GM12878 (cell line): ENCODE measurements at regions not wholly inside any gene's neighbourhood (a gene's known extent, or its start where the extent isn't known, plus 50 kb on each side); places are given as distances from the start of the nearest gene placed in this dataset.

Experiments used
- ATAC-seq: fragments of 200-7000 bp; cut with Tn5 transposase; 3 replicates; pipeline ENCODE4 v1.9.1; 2020; ENCODE audit warnings: mild to moderate bottlenecking, moderate library complexity
- BruUV-seq: library from RNA; stranded (reverse); fragments of 400-500 nt; replicated peaks from 2 replicates; lab custom pipeline; 2021; lab: Mats Ljungman, UMichigan
- CTCF ChIA-PET: fragments of 300-600 bp; sonication (Branson Sonifier 250); formaldehyde crosslinking; extraction: SDS; loops from one replicate; lab custom pipeline; 2021; ENCODE audit warnings: inconsistent platforms; lab: Yijun Ruan, JAX
- POLR2A ChIA-PET: fragments of 350-600 bp; formaldehyde crosslinking; extraction: SDS; loops from one replicate; lab custom pipeline; 2021; ENCODE audit warnings: inconsistent platforms; lab: Charles Lee
- RAD21 ChIA-PET: fragments of 300-600 bp; sonication (Branson Sonifier 250); formaldehyde crosslinking; loops from one replicate; lab custom pipeline; 2023; ENCODE audit warnings: antibody characterized with exemption; ENCODE audit not compliant: unreplicated experiment; lab: Charles Lee
- SMC1A ChIA-PET: fragments of 300-600 bp; sonication (Branson Sonifier 250); formaldehyde crosslinking; loops from one replicate; lab custom pipeline; 2023; ENCODE audit not compliant: unreplicated experiment, uncharacterized antibody; lab: Charles Lee
- DNase-seq: peaks from one replicate; pipeline ENCODE4 v3.0.0-alpha.2; 2011; ENCODE audit warnings: low read depth, low spot score
- FAIRE-seq: peaks from 3 replicates; lab custom pipeline; 2011; peaks lifted over from hg19 to GRCh38; lab: Jason Lieb, UNC
- H2AFZ ChIP-seq: 2 replicates; pipeline ENCODE4 v1.6.0; 2011; ENCODE audit warnings: low read depth, low read length, control low read depth; ENCODE audit not compliant: control insufficient read depth
- H3K27ac ChIP-seq: 2 replicates; pipeline ENCODE4 v1.5.1; 2011; ENCODE audit warnings: control low read depth; ENCODE audit not compliant: control insufficient read depth, insufficient read depth
- H3K27me3 ChIP-seq, 2 experiments: replicated peaks in 1 of 2; 2 replicates each; pipeline versions ENCODE4 v1.6.0 to v1.6.1; 2011; ENCODE audit warnings: low read length in 1 of 2; ENCODE audit not compliant: control insufficient read depth in 2 of 2, insufficient read depth in 2 of 2
- H3K36me3 ChIP-seq, 2 experiments: 2 replicates each; pipeline ENCODE4 v1.5.1; 2011; ENCODE audit warnings: low read length in 1 of 2; ENCODE audit not compliant: control insufficient read depth in 2 of 2, insufficient read depth in 2 of 2
- H3K4me1 ChIP-seq: 2 replicates; pipeline ENCODE4 v1.6.1; 2011; ENCODE audit warnings: mild to moderate bottlenecking, low read length, moderate library complexity, mixed read lengths; ENCODE audit not compliant: control insufficient read depth, insufficient read depth
- H3K4me2 ChIP-seq: 2 replicates; pipeline ENCODE4 v1.6.0; 2011; ENCODE audit warnings: control low read depth; ENCODE audit not compliant: control insufficient read depth, insufficient read depth
- H3K4me3 ChIP-seq: fragments of 200-600 bp; sonication (generic); 2 replicates; pipeline ENCODE4 v1.5.1; 2016
- H3K79me2 ChIP-seq: 2 replicates; pipeline ENCODE4 v1.6.0; 2011; ENCODE audit warnings: low read length; ENCODE audit not compliant: control insufficient read depth, insufficient read depth
- H3K9ac ChIP-seq: 2 replicates; pipeline ENCODE4 v1.8.0; 2011; ENCODE audit warnings: low read length, control low read depth, mixed read lengths; ENCODE audit not compliant: control insufficient read depth, insufficient read depth
- H3K9me3 ChIP-seq: replicated peaks from 3 replicates; pipeline ENCODE4 v1.5.1; 2011; ENCODE audit warnings: mild to moderate bottlenecking, low read length; ENCODE audit not compliant: control insufficient read depth, insufficient read depth
- H4K20me1 ChIP-seq: 2 replicates; pipeline ENCODE4 v1.6.0; 2011; ENCODE audit not compliant: control insufficient read depth, insufficient read depth
- ASH2L ChIP-seq: fragments of 300-600, 200-600 bp; sonication (generic); IDR thresholded peaks from 2 replicates; pipeline ENCODE4 v1.6.1; 2017; ENCODE audit warnings: low read depth, mild to moderate bottlenecking, borderline replicate concordance
- ATF3 ChIP-seq: IDR thresholded peaks from 2 replicates; pipeline ENCODE4 v1.6.1; 2011; ENCODE audit warnings: low read depth, mild to moderate bottlenecking, low read length, moderate library complexity, borderline replicate concordance; ENCODE audit errors: extremely low read depth
- ATF7 ChIP-seq: fragments of 450-650 bp; IDR thresholded peaks from 2 replicates; pipeline ENCODE4 v1.6.1; 2016; ENCODE audit warnings: low read depth, mild to moderate bottlenecking
- BCL11A ChIP-seq: IDR thresholded peaks from 2 replicates; pipeline ENCODE4 v1.6.1; 2011; ENCODE audit warnings: low read depth, low read length
- CHD1 ChIP-seq: IDR thresholded peaks from 2 replicates; pipeline ENCODE4 v1.6.1; 2012; ENCODE audit warnings: low read depth, low read length, improper control_type of control experiment
- EED ChIP-seq: sonication (generic); IDR thresholded peaks from 2 replicates; pipeline ENCODE4 v1.6.1; 2016; ENCODE audit warnings: antibody characterized with exemption, low read depth
- ELK1 ChIP-seq: IDR thresholded peaks from 2 replicates; pipeline ENCODE4 v1.6.1; 2012; ENCODE audit warnings: low read depth, low read length, improper control_type of control experiment
- ETV6 ChIP-seq, 2 experiments: fragments of 450-650 bp in 1 of 2; IDR thresholded peaks in 1 of 2; conservative IDR thresholded peaks in 1 of 2; 2 replicates each; pipeline ENCODE4 v1.6.1; 2014; ENCODE audit warnings: antibody characterized with exemption in 1 of 2, borderline replicate concordance in 1 of 2, low read depth in 1 of 2, mild to moderate bottlenecking in 1 of 2, moderate library complexity in 1 of 2
- GATAD2B ChIP-seq: fragments of 450-650 bp; conservative IDR thresholded peaks from 2 replicates; pipeline ENCODE4 v1.6.1; 2017; ENCODE audit warnings: low read depth, mild to moderate bottlenecking, moderate library complexity
- IKZF2 ChIP-seq, 2 experiments: fragments of 450-650 bp; IDR thresholded peaks; 2 replicates each; pipeline ENCODE4 v1.6.1; 2017; ENCODE audit warnings: mild to moderate bottlenecking in 2 of 2, moderate library complexity in 2 of 2
- IRF3 ChIP-seq: fragments of 450-650 bp; IDR thresholded peaks from 2 replicates; pipeline ENCODE4 v1.6.1; 2014; ENCODE audit warnings: mild to moderate bottlenecking
- MLLT1 ChIP-seq: fragments of 450-650 bp; IDR thresholded peaks from 2 replicates; pipeline ENCODE4 v1.6.1; 2016; ENCODE audit warnings: mild to moderate bottlenecking
- MTA2 ChIP-seq: fragments of 450-650 bp; IDR thresholded peaks from 2 replicates; pipeline ENCODE4 v1.6.1; 2016; ENCODE audit warnings: low read depth, mild to moderate bottlenecking, moderate library complexity
- MTA3 ChIP-seq: IDR thresholded peaks from 2 replicates; pipeline ENCODE4 v1.6.1; 2012; ENCODE audit warnings: low read length, inconsistent platforms, borderline replicate concordance
- NR2C1 ChIP-seq: fragments of 450-650 bp; IDR thresholded peaks from 2 replicates; pipeline ENCODE4 v1.6.1; 2017; ENCODE audit warnings: antibody characterized with exemption, mild to moderate bottlenecking, moderate library complexity
- PML ChIP-seq: IDR thresholded peaks from 2 replicates; pipeline ENCODE4 v1.6.1; 2012; ENCODE audit warnings: low read length, inconsistent platforms
- RELB ChIP-seq: fragments of 450-650 bp; IDR thresholded peaks from 2 replicates; pipeline ENCODE4 v1.6.1; 2017; ENCODE audit warnings: low read depth, mild to moderate bottlenecking, moderate library complexity
- RFX5 ChIP-seq: IDR thresholded peaks from 2 replicates; pipeline ENCODE4 v1.6.1; 2011; ENCODE audit warnings: low read depth, low read length, improper control_type of control experiment
- RUNX3 ChIP-seq: IDR thresholded peaks from 2 replicates; pipeline ENCODE4 v1.6.1; 2012; ENCODE audit warnings: low read length, inconsistent platforms
- ZNF622 ChIP-seq: fragments of 450-650 bp; IDR thresholded peaks from 2 replicates; pipeline ENCODE4 v1.6.1; 2017; ENCODE audit warnings: mild to moderate bottlenecking, inconsistent platforms
- WGBS: methylation state at CpG from one replicate; pipeline ENCODE4 v1.1.6; 2016; ENCODE audit warnings: low lambda C conversion rate; ENCODE audit not compliant: insufficient replicate concordance, insufficient coverage; ENCODE audit errors: missing lambda C conversion rate; 5-methylcytosine and 5-hydroxymethylcytosine counted together
- in situ Hi-C: fragments of 300-500 bp; cut with MboI; formaldehyde crosslinking; loops from 9 replicates; pipeline ENCODE4 v1.14.3; 2018; ENCODE audit warnings: mixed read lengths
- intact Hi-C: fragments of 100-400 bp; cut with micrococcal nuclease; formaldehyde crosslinking; loops from one replicate; pipeline ENCODE4 v1.14.2; 2022; ENCODE audit not compliant: unreplicated experiment

GRCh38 chr4:171644430-171645057, 168.7 kb upstream of the GALNTL6 start:
- WGBS = 8% methylated on average over 7 of the region's 7 CpGs
- Histone ChIP-seq H3K27ac (peak overlapping the region; percentile 71), H3K9ac (peak overlapping the region; percentile 32; the same call in 1 of the 2 replicates), H3K9me3 (peaks cover 9% of the 10 kb centered on the region), H3K4me1 (peaks cover 29% of the 10 kb centered on the region), H3K4me2 (peak overlapping the region; percentile 74), H3K36me3 (no peaks in the 10 kb centered on the region), H3K27me3 (no peaks in the 10 kb centered on the region), H2AFZ (peak overlapping the region; percentile 76), H3K4me3 (no peak overlapping the region), H3K79me2 (no peaks in the 10 kb centered on the region), H4K20me1 (no peaks in the 10 kb centered on the region)
- ATAC-seq (peak; percentile 86), FAIRE-seq (no peak), DNase-seq (peak; percentile 63)
- CTCF ChIA-PET = interaction anchor here (1.0 kb wide), 1 partner anchor 9 kb away, joined by 3 read pairs; no protein-coding TSS in a partner anchor
- SMC1A ChIA-PET = interaction anchor here (0.7 to 2.2 kb wide), 2 partner anchors 10 to 12 kb away, joined by 3 to 4 read pairs; no protein-coding TSS in a partner anchor
- BruUV-seq = no TSS peak
- intact Hi-C loops (no loop called here), in situ Hi-C loops (loop anchor here (25.0 kb wide), 1 partner anchor 1307 kb away; no protein-coding TSS in a partner anchor)
- POLR2A ChIA-PET = no interaction called here
- RAD21 ChIA-PET = no interaction called here
- TF ChIP-seq IKZF2 (IDR thresholded peaks at IDR 0.05) = peak; percentile 76 to 83
- TF ChIP-seq ATF7 = peak; percentile 43; the same call in 1 of the 2 replicates
- TF ChIP-seq BCL11A = 0 out of 2 replicates have a peak, but pooled peaks have one; percentile 33
- TF ChIP-seq GATAD2B = no peak
- no peak for TF ChIP-seq RFX5
- TF ChIP-seq CHD1 = no peak
- peak; percentile 66 for TF ChIP-seq RELB
- peak; percentile 62; the same call in 1 of the 2 replicates for TF ChIP-seq ASH2L
- no peak for TF ChIP-seq ELK1
- TF ChIP-seq ZNF622 = no peak
- peak; percentile 67 for TF ChIP-seq MTA2
- no peak for TF ChIP-seq MLLT1
- TF ChIP-seq ETV6 (conservative IDR thresholded peaks at IDR 0.05 in 1 of 2, IDR thresholded peaks at IDR 0.05 in 1 of 2; ENCODE audit: borderline replicate concordance in 1 of 2, low read depth in 1 of 2) = peak in 1 of 2 experiments; percentile 54; a peak in 1 of 4 replicates
- TF ChIP-seq RUNX3 = peak; percentile 76
- no peak for TF ChIP-seq NR2C1
- TF ChIP-seq IRF3 = no peak
- no peak for TF ChIP-seq PML
- TF ChIP-seq MTA3 = no peak
- TF ChIP-seq EED = peak; percentile 55
- TF ChIP-seq ATF3 = no peak
